Mesendoderm (in vitro differentiated cells): ENCODE measurements at regions not wholly inside any gene's neighbourhood (a gene's known extent, or its start where the extent isn't known, plus 50 kb on each side); places are given as distances from the start of the nearest gene placed in this dataset.

Experiments used
- DNase-seq: peaks from one replicate; pipeline ENCODE4 v3.0.0; 2013
- H2AK5ac ChIP-seq: 2 replicates; pipeline ENCODE4 v1.6.1; 2013; ENCODE audit warnings: low read length, inconsistent platforms
- H2BK120ac ChIP-seq: 2 replicates; pipeline ENCODE4 v1.6.1; 2013; ENCODE audit warnings: low read depth, mild to moderate bottlenecking, low read length, moderate library complexity, mixed read lengths
- H2BK15ac ChIP-seq: replicated peaks from 2 replicates; pipeline ENCODE4 v1.6.1; 2013; ENCODE audit warnings: low read depth, mild to moderate bottlenecking, moderate library complexity
- H2BK5ac ChIP-seq: 2 replicates; pipeline ENCODE4 v1.6.1; 2013; ENCODE audit warnings: low read length, inconsistent platforms
- H3K18ac ChIP-seq: 2 replicates; pipeline ENCODE4 v1.6.1; 2013; ENCODE audit warnings: mild to moderate bottlenecking, low read length, mixed read lengths
- H3K23ac ChIP-seq: one replicate; pipeline ENCODE4 v1.6.1; 2013; ENCODE audit warnings: low read length
- H3K27ac ChIP-seq: 2 replicates; pipeline ENCODE4 v1.5.1; 2013; ENCODE audit warnings: low read depth, mild to moderate bottlenecking, inconsistent platforms, low read length, moderate library complexity
- H3K27me3 ChIP-seq: 2 replicates; pipeline ENCODE4 v1.6.1; 2013; ENCODE audit warnings: low read length, control low read depth, mild to moderate bottlenecking, inconsistent platforms; ENCODE audit not compliant: insufficient read depth, poor library complexity
- H3K36me3 ChIP-seq: 2 replicates; pipeline ENCODE4 v1.6.1; 2013; ENCODE audit warnings: low read length, inconsistent platforms; ENCODE audit not compliant: control insufficient read depth, insufficient read depth
- H3K4ac ChIP-seq: one replicate; pipeline ENCODE4 v1.6.1; 2013; ENCODE audit warnings: low read depth, mild to moderate bottlenecking, low read length, moderate library complexity
- H3K4me1 ChIP-seq: 2 replicates; pipeline ENCODE4 v1.6.1; 2013; ENCODE audit warnings: low read depth, low read length, inconsistent platforms; ENCODE audit not compliant: control insufficient read depth
- H3K4me2 ChIP-seq: 2 replicates; pipeline ENCODE4 v1.6.1; 2013; ENCODE audit warnings: low read length
- H3K4me3 ChIP-seq: 2 replicates; pipeline ENCODE4 v1.5.1; 2013; ENCODE audit warnings: mild to moderate bottlenecking, low read length
- H3K56ac ChIP-seq: one replicate; pipeline ENCODE4 v1.6.1; 2013; ENCODE audit warnings: low read length
- H3K79me1 ChIP-seq: 2 replicates; pipeline ENCODE4 v1.6.1; 2013; ENCODE audit warnings: low read length, inconsistent platforms
- H3K79me2 ChIP-seq: 2 replicates; pipeline ENCODE4 v1.6.1; 2013; ENCODE audit warnings: mild to moderate bottlenecking, low read length; ENCODE audit not compliant: control insufficient read depth, insufficient read depth
- H3K9ac ChIP-seq: 2 replicates; pipeline ENCODE4 v1.6.1; 2013; ENCODE audit warnings: low read length, inconsistent platforms
- H4K5ac ChIP-seq: one replicate; pipeline ENCODE4 v1.6.1; 2013; ENCODE audit warnings: low read length
- H4K8ac ChIP-seq: one replicate; pipeline ENCODE4 v1.6.1; 2013; ENCODE audit warnings: low read depth, mild to moderate bottlenecking, control low read depth, low read length, moderate library complexity
- WGBS: extraction: QIAGEN DNeasy Blood & Tissue Kit; methylation state at CpG from one replicate; pipeline ENCODE4 v1.1.7; 2013; ENCODE audit warnings: low lambda C conversion rate, missing lambda C conversion rate; ENCODE audit not compliant: insufficient coverage; ENCODE audit errors: extremely low coverage; 5-methylcytosine and 5-hydroxymethylcytosine counted together

- Histone ChIP-seq H2BK15ac (no peak overlapping the region), H4K8ac (no peak overlapping the region), H3K4me3 (no peak overlapping the region), H2BK5ac (no peak overlapping the region), H2BK120ac (no peak overlapping the region), H3K4me2 (no peak overlapping the region), H3K27me3 (no peaks in the 10 kb centered on the region), H3K4me1 (no peaks in the 10 kb centered on the region), H4K5ac (no peak overlapping the region), H2AK5ac (no peak overlapping the region), H3K27ac (no peak overlapping the region), H3K4ac (no peak overlapping the region), H3K36me3 (no peaks in the 10 kb centered on the region), H3K23ac (no peak overlapping the region), H3K56ac (no peak overlapping the region), H3K9ac (no peak overlapping the region), H3K79me1 (no peaks in the 10 kb centered on the region), H3K18ac (no peak overlapping the region), H3K79me2 (no peaks in the 10 kb centered on the region)
- no CpG with 5 or more reads among the region's 6 CpGs for WGBS
- DNase-seq, result peak; percentile 11
Measured at GRCh38 chr3:66898155-66898554, 100.0 kb upstream of the KBTBD8 start.

DNA sequence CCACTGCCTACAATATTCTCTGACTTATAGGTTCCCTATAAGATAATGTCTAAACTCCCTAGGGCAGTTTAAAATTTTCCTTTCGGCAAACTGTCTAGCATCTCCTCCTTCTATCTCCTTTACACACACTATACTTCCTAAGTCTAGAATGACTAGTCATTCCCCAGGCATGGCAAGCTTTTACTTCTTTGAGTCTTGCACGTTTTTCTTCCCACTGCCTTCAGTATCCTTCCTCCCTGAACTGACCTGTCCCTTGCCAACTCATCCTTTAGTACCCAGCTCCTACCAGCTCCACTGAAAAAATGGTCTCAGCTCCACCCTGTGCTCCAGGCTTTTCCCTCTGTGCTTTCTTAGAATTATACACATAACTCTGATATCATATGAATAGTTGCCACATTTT, 93.8 kb upstream of the KBTBD8 start:
- H4K5ac ChIP-seq, result no peak overlapping the region
- no peak overlapping the region for H2BK120ac ChIP-seq
- H3K4ac ChIP-seq, result no peak overlapping the region
- H3K18ac ChIP-seq, result no peak overlapping the region
- H3K36me3 ChIP-seq, result no peaks in the 10 kb centered on the region
- H3K4me1 ChIP-seq, result no peaks in the 10 kb centered on the region
- H3K79me2 ChIP-seq, result no peaks in the 10 kb centered on the region
- H3K9ac ChIP-seq, result no peak overlapping the region
- no peak for DNase-seq
- H3K56ac ChIP-seq, result no peak overlapping the region
- no CpG with 5 or more reads among the region's 2 CpGs for WGBS
- no peak overlapping the region for H2BK15ac ChIP-seq
- no peak overlapping the region for H2AK5ac ChIP-seq
- H3K27ac ChIP-seq, result no peak overlapping the region
- no peak overlapping the region for H4K8ac ChIP-seq
- H3K79me1 ChIP-seq, result no peaks in the 10 kb centered on the region
- no peak overlapping the region for H2BK5ac ChIP-seq
- no peak overlapping the region for H3K4me3 ChIP-seq
- H3K4me2 ChIP-seq, result no peak overlapping the region
- H3K23ac ChIP-seq, result no peak overlapping the region
- H3K27me3 ChIP-seq, result no peaks in the 10 kb centered on the region

- no peak overlapping the region for H3K27ac ChIP-seq
- DNase-seq, result no peak
- WGBS, result no CpG with 5 or more reads among the region's 2 CpGs
Measured at GRCh38 chr3:66904831-66905493, 93.1 kb upstream of the KBTBD8 start.

DNA sequence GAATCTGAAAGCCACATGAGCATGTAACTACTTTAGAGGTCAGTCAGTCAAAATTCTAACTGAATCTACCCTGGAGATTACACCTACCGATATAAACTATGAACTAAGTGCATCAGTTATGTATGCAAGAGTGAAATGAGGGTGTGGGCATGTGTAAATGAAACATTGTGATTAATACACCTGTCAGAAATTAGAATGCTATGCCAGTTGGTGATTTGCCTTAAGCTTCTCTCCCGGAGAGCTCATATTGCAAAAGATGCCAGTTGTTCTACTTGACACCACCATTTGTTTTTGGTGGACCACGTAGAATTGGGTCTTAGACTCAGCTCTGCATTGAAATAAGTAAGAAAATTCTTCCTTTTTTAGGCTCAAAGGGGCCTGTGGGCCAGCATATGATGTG, 91.0 kb upstream of the KBTBD8 start:
- Histone ChIP-seq H3K18ac (no peak overlapping the region), H4K5ac (no peak overlapping the region)
- no CpG with 5 or more reads among the region's 3 CpGs for WGBS

More at GRCh38 chr3:66904831-66905493, 93.1 kb upstream of the KBTBD8 start:
- no peak overlapping the region for H3K4me2 ChIP-seq
- no peak overlapping the region for H3K23ac ChIP-seq
- H3K9ac ChIP-seq, result no peak overlapping the region
- H2BK5ac ChIP-seq, result no peak overlapping the region
- H3K4me1 ChIP-seq, result no peaks in the 10 kb centered on the region
- no peak overlapping the region for H3K56ac ChIP-seq
- no peak overlapping the region for H4K5ac ChIP-seq
- no peak overlapping the region for H3K4ac ChIP-seq
- H2AK5ac ChIP-seq, result no peak overlapping the region
- H3K36me3 ChIP-seq, result no peaks in the 10 kb centered on the region
- no peaks in the 10 kb centered on the region for H3K79me2 ChIP-seq
- H2BK120ac ChIP-seq, result no peak overlapping the region
- H3K18ac ChIP-seq, result no peak overlapping the region
- H3K27me3 ChIP-seq, result no peaks in the 10 kb centered on the region
- no peak overlapping the region for H3K4me3 ChIP-seq
- H2BK15ac ChIP-seq, result no peak overlapping the region
- no peak overlapping the region for H4K8ac ChIP-seq
- no peaks in the 10 kb centered on the region for H3K79me1 ChIP-seq

GRCh38 chr3:66910266-66911055, 87.6 kb upstream of the KBTBD8 start:
- no peak overlapping the region for H2BK120ac ChIP-seq
- no peaks in the 10 kb centered on the region for H3K79me1 ChIP-seq
- H2BK5ac ChIP-seq, result no peak overlapping the region
- H3K9ac ChIP-seq, result no peak overlapping the region
- no peak overlapping the region for H3K18ac ChIP-seq
- no peak overlapping the region for H3K27ac ChIP-seq
- DNase-seq, result no peak
- H2AK5ac ChIP-seq, result no peak overlapping the region
- no peak overlapping the region for H3K23ac ChIP-seq
- no peak overlapping the region for H3K4ac ChIP-seq
- H3K4me2 ChIP-seq, result no peak overlapping the region
- H4K5ac ChIP-seq, result no peak overlapping the region
- H2BK15ac ChIP-seq, result no peak overlapping the region
- no peak overlapping the region for H4K8ac ChIP-seq
- no peaks in the 10 kb centered on the region for H3K79me2 ChIP-seq
- H3K27me3 ChIP-seq, result no peaks in the 10 kb centered on the region
- no peak overlapping the region for H3K4me3 ChIP-seq
- H3K4me1 ChIP-seq, result no peaks in the 10 kb centered on the region
- H3K56ac ChIP-seq, result no peak overlapping the region
- no peaks in the 10 kb centered on the region for H3K36me3 ChIP-seq
- WGBS, result no CpG with 5 or more reads among the region's 6 CpGs

More for the DNA sequence above, 91.0 kb upstream of the KBTBD8 start:
- H3K79me2 ChIP-seq, result no peaks in the 10 kb centered on the region
- H2BK15ac ChIP-seq, result no peak overlapping the region
- H2AK5ac ChIP-seq, result no peak overlapping the region
- H2BK5ac ChIP-seq, result no peak overlapping the region
- no peak overlapping the region for H3K4me3 ChIP-seq
- H3K4me2 ChIP-seq, result no peak overlapping the region
- DNase-seq, result no peak
- no peaks in the 10 kb centered on the region for H3K4me1 ChIP-seq
- H3K56ac ChIP-seq, result no peak overlapping the region
- H3K23ac ChIP-seq, result no peak overlapping the region
- no peak overlapping the region for H4K8ac ChIP-seq
- no peak overlapping the region for H2BK120ac ChIP-seq
- H3K27me3 ChIP-seq, result no peaks in the 10 kb centered on the region
- no peaks in the 10 kb centered on the region for H3K36me3 ChIP-seq
- no peaks in the 10 kb centered on the region for H3K79me1 ChIP-seq
- no peak overlapping the region for H3K4ac ChIP-seq
- H3K27ac ChIP-seq, result no peak overlapping the region
- H3K9ac ChIP-seq, result no peak overlapping the region
